H1 (cell line): ENCODE measurements at regions not wholly inside any gene's neighbourhood (a gene's known extent, or its start where the extent isn't known, plus 50 kb on each side); places are given as distances from the start of the nearest gene placed in this dataset.

Experiments used
- CTCF ChIA-PET: fragments of 300-600 bp; sonication (Branson Sonifier 250); formaldehyde crosslinking; loops from one replicate; lab custom pipeline; 2021; ENCODE audit not compliant: partially characterized antibody; lab: Charles Lee
- POLR2A ChIA-PET: fragments of 300-600 bp; sonication (Branson Sonifier 250); formaldehyde crosslinking; loops from one replicate; lab custom pipeline; 2021; ENCODE audit warnings: inconsistent platforms; ENCODE audit not compliant: partially characterized antibody; lab: Charles Lee
- DNase-seq, 2 experiments: peaks; one replicate each; pipeline versions ENCODE4 v3.0.0 to v3.0.0-alpha.2; 2010 to 2022; ENCODE audit warnings: low spot score in 2 of 2, low read depth in 1 of 2, mixed read lengths in 1 of 2
- FAIRE-seq: peaks from 2 replicates; lab custom pipeline; 2011; peaks lifted over from hg19 to GRCh38; lab: Jason Lieb, UNC
- H2AFZ ChIP-seq: 2 replicates; pipeline ENCODE4 v1.8.1; 2012; ENCODE audit warnings: low read length, inconsistent platforms
- H2AK5ac ChIP-seq: 2 replicates; pipeline ENCODE4 v1.6.1; 2013; ENCODE audit warnings: low read depth, low read length
- H2BK120ac ChIP-seq: replicated peaks from 2 replicates; pipeline ENCODE3; 2013; ENCODE audit warnings: low read depth, low read length, inconsistent platforms
- H2BK12ac ChIP-seq: 2 replicates; pipeline ENCODE4 v1.6.1; 2013; ENCODE audit warnings: low read depth, low read length
- H2BK15ac ChIP-seq: 2 replicates; pipeline ENCODE4 v1.6.1; 2013; ENCODE audit warnings: low read length
- H2BK20ac ChIP-seq: 2 replicates; pipeline ENCODE4 v1.6.1; 2013; ENCODE audit warnings: low read length
- H2BK5ac ChIP-seq: 2 replicates; pipeline ENCODE4 v1.6.1; 2013; ENCODE audit warnings: low read depth, low read length
- H3K14ac ChIP-seq: 2 replicates; pipeline ENCODE4 v1.6.1; 2013; ENCODE audit warnings: inconsistent platforms; ENCODE audit not compliant: insufficient read length
- H3K18ac ChIP-seq: 2 replicates; pipeline ENCODE4 v1.6.1; 2013; ENCODE audit warnings: low read length; ENCODE audit errors: extremely low read depth
- H3K23ac ChIP-seq: 2 replicates; pipeline ENCODE4 v1.6.1; 2013; ENCODE audit warnings: inconsistent platforms; ENCODE audit not compliant: insufficient read length
- H3K23me2 ChIP-seq: 2 replicates; pipeline ENCODE4 v1.6.1; 2013; ENCODE audit warnings: low read depth, low read length
- H3K27ac ChIP-seq: 2 replicates; pipeline ENCODE4 v1.6.1; 2011; ENCODE audit warnings: low read depth, low read length, inconsistent platforms
- H3K27me3 ChIP-seq, 4 experiments: replicated peaks in 1 of 4; 1 replicate in 1 of 4; 2 replicates in 3 of 4; pipeline versions ENCODE4 v1.6.1 to v1.8.1; 2011 to 2013; ENCODE audit warnings: low read length in 3 of 4, mild to moderate bottlenecking in 3 of 4, inconsistent platforms in 2 of 4, mixed read lengths in 2 of 4, moderate library complexity in 1 of 4; ENCODE audit not compliant: control insufficient read depth in 3 of 4, insufficient read depth in 3 of 4; ENCODE audit errors: extremely low read depth in 1 of 4
- H3K36me3 ChIP-seq, 4 experiments: 2 replicates each; pipeline versions ENCODE4 v1.6.1 to v1.8.1; 2011 to 2013; ENCODE audit warnings: mild to moderate bottlenecking in 4 of 4, low read length in 3 of 4, moderate library complexity in 2 of 4, control low read depth in 1 of 4, inconsistent platforms in 1 of 4; ENCODE audit not compliant: insufficient read depth in 4 of 4, control insufficient read depth in 2 of 4
- H3K4ac ChIP-seq: replicated peaks from 2 replicates; pipeline ENCODE3; 2013; ENCODE audit warnings: low read length, low read depth, mixed read lengths, inconsistent platforms; ENCODE audit not compliant: insufficient read length
- H3K4me1 ChIP-seq, 4 experiments: replicated peaks in 1 of 4; 1 replicate in 1 of 4; 2 replicates in 3 of 4; pipeline versions ENCODE4 v1.6.1 to v1.8.1; 2011 to 2013; ENCODE audit warnings: low read length in 3 of 4, inconsistent platforms in 2 of 4, mixed read lengths in 1 of 4; ENCODE audit not compliant: insufficient read depth in 4 of 4, control insufficient read depth in 3 of 4
- H3K4me2 ChIP-seq, 2 experiments: 2 replicates each; pipeline versions ENCODE4 v1.6.1 to v1.8.1; 2011 to 2013; ENCODE audit warnings: low read depth in 2 of 2, low read length in 2 of 2, control low read depth in 1 of 2, inconsistent platforms in 1 of 2, mild to moderate bottlenecking in 1 of 2; ENCODE audit not compliant: insufficient read depth in 1 of 2
- H3K4me3 ChIP-seq, 4 experiments: fragments of 200-600, 300-600 bp in 1 of 4; sonication (generic), shearing (Covaris generic), sonication (Bioruptor Twin) in 1 of 4; 2 replicates each; pipeline versions ENCODE4 v1.5.1 to v1.8.1; 2011 to 2016; ENCODE audit warnings: low read length in 4 of 4, low read depth in 3 of 4, control low read depth in 2 of 4, inconsistent platforms in 2 of 4, mild to moderate bottlenecking in 2 of 4, mixed read lengths in 1 of 4, moderate library complexity in 1 of 4; ENCODE audit not compliant: insufficient read depth in 2 of 4; ENCODE audit errors: extremely low read depth in 1 of 4
- H3K56ac ChIP-seq: replicated peaks from 2 replicates; pipeline ENCODE3; 2013; ENCODE audit warnings: low read depth, mild to moderate bottlenecking, mixed read lengths, low read length, inconsistent platforms; ENCODE audit not compliant: insufficient read length
- H3K79me1 ChIP-seq: 2 replicates; pipeline ENCODE4 v1.6.1; 2013; ENCODE audit warnings: low read depth, low read length, control low read depth
- H3K79me2 ChIP-seq, 2 experiments: 2 replicates each; pipeline versions ENCODE4 v1.6.1 to v1.8.1; 2012 to 2013; ENCODE audit warnings: low read length in 2 of 2, mild to moderate bottlenecking in 2 of 2, inconsistent platforms in 1 of 2; ENCODE audit not compliant: insufficient read depth in 2 of 2, control insufficient read depth in 1 of 2
- H3K9ac ChIP-seq, 4 experiments: replicated peaks in 1 of 4; 1 replicate in 1 of 4; 2 replicates in 3 of 4; pipeline versions ENCODE4 v1.6.1 to v1.8.1; 2011 to 2013; ENCODE audit warnings: low read depth in 3 of 4, low read length in 3 of 4, control low read depth in 2 of 4, mild to moderate bottlenecking in 2 of 4, moderate library complexity in 2 of 4, inconsistent platforms in 1 of 4; ENCODE audit errors: extremely low read depth in 1 of 4
- H3K9me3 ChIP-seq, 2 experiments: 2 replicates each; pipeline versions ENCODE4 v1.6.1 to v1.8.1; 2012 to 2013; ENCODE audit warnings: mild to moderate bottlenecking in 2 of 2, moderate library complexity in 2 of 2, control low read depth in 1 of 2, inconsistent platforms in 1 of 2, low read depth in 1 of 2, low read length in 1 of 2, mixed read lengths in 1 of 2; ENCODE audit not compliant: insufficient read depth in 2 of 2
- H4K20me1 ChIP-seq, 2 experiments: replicated peaks in 1 of 2; 2 replicates each; pipeline versions ENCODE3 to v1.8.1; 2011 to 2013; ENCODE audit warnings: inconsistent platforms in 2 of 2, low read length in 2 of 2, mild to moderate bottlenecking in 1 of 2; ENCODE audit not compliant: insufficient read depth in 2 of 2, control insufficient read depth in 1 of 2
- H4K5ac ChIP-seq: 2 replicates; pipeline ENCODE4 v1.6.1; 2013; ENCODE audit warnings: low read length, low read depth, mixed read lengths, inconsistent platforms; ENCODE audit not compliant: insufficient read length
- H4K8ac ChIP-seq: 2 replicates; pipeline ENCODE4 v1.8.0; 2013; ENCODE audit warnings: mild to moderate bottlenecking, moderate library complexity, low read length, inconsistent platforms; ENCODE audit not compliant: insufficient read depth; ENCODE audit errors: extremely low read depth
- H4K91ac ChIP-seq: replicated peaks from 2 replicates; pipeline ENCODE3; 2013; ENCODE audit warnings: low read length, mixed read lengths, inconsistent platforms; ENCODE audit not compliant: insufficient read length
- TCF12 ChIP-seq: IDR thresholded peaks from 2 replicates; pipeline ENCODE4 v1.6.1; 2011; ENCODE audit warnings: low read depth, mild to moderate bottlenecking, low read length
- WGBS, 2 experiments: shearing (Covaris generic) in 1 of 2; methylation state at CpG; one replicate each; pipeline versions ENCODE4 v1.1.6 to v1.1.7; 2013 to 2015; ENCODE audit warnings: low lambda C conversion rate in 2 of 2, mixed read lengths in 2 of 2, inconsistent platforms in 1 of 2, low coverage in 1 of 2, missing lambda C conversion rate in 1 of 2; ENCODE audit not compliant: insufficient replicate concordance in 2 of 2, insufficient coverage in 1 of 2, insufficient read length in 1 of 2; ENCODE audit errors: extremely low coverage in 1 of 2, missing lambda C conversion rate in 1 of 2; 5-methylcytosine and 5-hydroxymethylcytosine counted together

GRCh38 chr11:29051935-29052334 is 943.7 kb downstream of the METTL15 start:
- Histone ChIP-seq H3K23me2 (no peaks in the 10 kb centered on the region), H3K79me1 (no peaks in the 10 kb centered on the region), H4K91ac (no peak overlapping the region), H3K79me2 (no peaks in the 10 kb centered on the region), H2BK120ac (no peak overlapping the region), H3K4me2 (no peak overlapping the region), H3K23ac (no peak overlapping the region), H4K8ac (no peak overlapping the region), H2BK20ac (no peak overlapping the region), H2AFZ (no peak overlapping the region), H3K4me1 (no peaks in the 10 kb centered on the region), H3K27ac (no peak overlapping the region), H2BK5ac (no peak overlapping the region), H3K9ac (no peak overlapping the region), H3K27me3 (no peaks in the 10 kb centered on the region), H4K5ac (no peak overlapping the region), H3K36me3 (no peaks in the 10 kb centered on the region), H3K9me3 (peaks cover 2 to 5% of the 10 kb centered on the region in 2 experiments; a peak in 2 of 4 replicates), H2BK15ac (no peak overlapping the region), H3K4ac (no peak overlapping the region), H2BK12ac (no peak overlapping the region), H3K56ac (no peak overlapping the region), H4K20me1 (no peaks in the 10 kb centered on the region), H3K18ac (no peak overlapping the region), H2AK5ac (no peak overlapping the region), H3K14ac (no peak overlapping the region), H3K4me3 (no peak overlapping the region)
- ChIA-PET POLR2A (no interaction called here), CTCF (no interaction called here)
- WGBS, 2 experiments = 95% methylated on average over 1 of the region's 1 CpG; no CpG with 5 or more reads in 1 of the 2 experiments
- no peak for FAIRE-seq
- DNase-seq = no peak
- TF ChIP-seq TCF12 = no peak
